PFSK-1 (cell line): ENCODE measurements at regions not wholly inside any gene's neighbourhood (a gene's known extent, or its start where the extent isn't known, plus 50 kb on each side); places are given as distances from the start of the nearest gene placed in this dataset.

ENCODE experiments used
- FOXP2 ChIP-seq: optimal IDR thresholded peaks from 2 replicates; pipeline ENCODE3; 2011; ENCODE audit warnings: borderline replicate concordance, control low read depth, inconsistent platforms; ENCODE audit not compliant: insufficient read depth; ENCODE audit errors: extremely low read length, extremely low read depth
- POLR2AphosphoS5 ChIP-seq: IDR thresholded peaks from 2 replicates; pipeline ENCODE4 v1.6.1; 2012; ENCODE audit warnings: low read depth, mild to moderate bottlenecking, control low read depth, low read length, moderate library complexity
- REST ChIP-seq, 2 experiments: IDR thresholded peaks; 2 replicates each; pipeline versions ENCODE4 v1.6.1 to v1.8.0; 2011 to 2012; ENCODE audit warnings: low read depth in 2 of 2, low read length in 2 of 2, control low read depth in 1 of 2, inconsistent platforms in 1 of 2, mild to moderate bottlenecking in 1 of 2, moderate library complexity in 1 of 2; ENCODE audit not compliant: insufficient read depth in 1 of 2
- SIN3A ChIP-seq: IDR thresholded peaks from 2 replicates; pipeline ENCODE4 v1.6.1; 2012; ENCODE audit warnings: mild to moderate bottlenecking, low read length, moderate library complexity, borderline replicate concordance; ENCODE audit not compliant: insufficient read depth
- TAF1 ChIP-seq: IDR thresholded peaks from 2 replicates; pipeline ENCODE4 v1.6.1; 2012; ENCODE audit warnings: low read length, control low read depth, borderline replicate concordance; ENCODE audit not compliant: insufficient read depth

- no peak for TF ChIP-seq SIN3A
- no peak for TF ChIP-seq TAF1
- TF ChIP-seq POLR2AphosphoS5, result no peak
Observed at GRCh38 chr22:47571616-47572015, 809.2 kb downstream of the TBC1D22A start.

GRCh38 chr22:47570851-47571250, 808.4 kb downstream of the TBC1D22A start:
- TF ChIP-seq TAF1 (no peak), SIN3A (no peak), REST (IDR thresholded peaks at IDR 0.05; ENCODE audit: insufficient read depth in 1 of 2, low read depth in 2 of 2, low read length in 2 of 2) (no peak), FOXP2 (no peak), POLR2AphosphoS5 (no peak)

- no peak for TF ChIP-seq REST (IDR thresholded peaks at IDR 0.05; ENCODE audit: insufficient read depth in 1 of 2, low read depth in 2 of 2, low read length in 2 of 2)
- TF ChIP-seq FOXP2, result no peak
- no peak for TF ChIP-seq TAF1
- TF ChIP-seq SIN3A, result no peak
- no peak for TF ChIP-seq POLR2AphosphoS5
Observed at GRCh38 chr22:47570300-47570685, 807.8 kb downstream of the TBC1D22A start.

- no peak for TF ChIP-seq TAF1
- TF ChIP-seq FOXP2, result no peak
- no peak for TF ChIP-seq SIN3A
- no peak for TF ChIP-seq POLR2AphosphoS5
- TF ChIP-seq REST (IDR thresholded peaks at IDR 0.05; ENCODE audit: insufficient read depth in 1 of 2, low read depth in 2 of 2, low read length in 2 of 2), result no peak
Observed at GRCh38 chr22:47569389-47570299, 807.2 kb downstream of the TBC1D22A start.

GRCh38 chr22:47568700-47569099, 806.2 kb downstream of the TBC1D22A start:
- no peak for TF ChIP-seq TAF1
- no peak for TF ChIP-seq SIN3A
- TF ChIP-seq REST (IDR thresholded peaks at IDR 0.05; ENCODE audit: insufficient read depth in 1 of 2, low read depth in 2 of 2, low read length in 2 of 2), result no peak
- no peak for TF ChIP-seq POLR2AphosphoS5
- TF ChIP-seq FOXP2, result no peak
